PC-9 (cell line): ENCODE measurements at regions not wholly inside any gene's neighbourhood (a gene's known extent, or its start where the extent isn't known, plus 50 kb on each side); places are given as distances from the start of the nearest gene placed in this dataset.

ENCODE experiments used
- CTCF ChIP-seq: fragments of 200-600 bp; sonication (generic); conservative IDR thresholded peaks from 2 replicates; pipeline ENCODE4 v1.6.1; 2017; ENCODE audit warnings: mixed run types, antibody characterized with exemption, mild to moderate bottlenecking, moderate library complexity
- EZH2 ChIP-seq: fragments of 200-600 bp; sonication (generic); IDR thresholded peaks from 2 replicates; pipeline ENCODE4 v1.8.0; 2017; ENCODE audit warnings: antibody characterized with exemption, low read depth

GRCh38 chr13:68636784-68637183, 1406.6 kb upstream of the PCDH9 start:
- TF ChIP-seq CTCF, result no peak
- TF ChIP-seq EZH2, result no peak
